HUES64 (cell line): ENCODE measurements at regions not wholly inside any gene's neighbourhood (a gene's known extent, or its start where the extent isn't known, plus 50 kb on each side); places are given as distances from the start of the nearest gene placed in this dataset.
"Not testable (repeated sequence)": the region's sequence is repeated elsewhere in the genome, so short reads cannot be mapped to it uniquely, and the experiment has no call there.

ENCODE experiments used
- H3K27ac ChIP-seq: 2 replicates; pipeline ENCODE4 v1.7.0; 2013; ENCODE audit warnings: low read depth, low read length, inconsistent platforms
- H3K27me3 ChIP-seq: 2 replicates; pipeline ENCODE4 v1.6.1; 2013; ENCODE audit warnings: mild to moderate bottlenecking, low read length; ENCODE audit not compliant: insufficient read depth
- H3K36me3 ChIP-seq: 2 replicates; pipeline ENCODE4 v1.6.1; 2013; ENCODE audit warnings: mild to moderate bottlenecking, low read length; ENCODE audit not compliant: insufficient read depth
- H3K4me1 ChIP-seq: 2 replicates; pipeline ENCODE4 v1.6.1; 2013; ENCODE audit warnings: mild to moderate bottlenecking, low read length, moderate library complexity; ENCODE audit not compliant: insufficient read depth
- H3K4me3 ChIP-seq: 2 replicates; pipeline ENCODE4 v1.5.1; 2013; ENCODE audit warnings: mild to moderate bottlenecking, low read length, moderate library complexity
- H3K9ac ChIP-seq: 2 replicates; pipeline ENCODE4 v1.6.1; 2013; ENCODE audit warnings: mild to moderate bottlenecking, low read depth, low read length
- H3K9me3 ChIP-seq: 2 replicates; pipeline ENCODE4 v1.6.1; 2013; ENCODE audit warnings: low read depth, low read length; ENCODE audit not compliant: insufficient read depth
- WGBS: fragments of 150-250, 120-280 bp; methylation state at CpG from one replicate; pipeline ENCODE4 v1.1.7; 2013; ENCODE audit warnings: missing lambda C conversion rate; 5-methylcytosine and 5-hydroxymethylcytosine counted together

GRCh38 chr6:28661097-28661713 is 135.5 kb downstream of the GPX5 start:
- Histone ChIP-seq H3K4me3 (no peak overlapping the region), H3K9me3 (no peaks in the 10 kb centered on the region), H3K36me3 (no peaks in the 10 kb centered on the region), H3K27ac (no peak overlapping the region), H3K9ac (no peak overlapping the region), H3K27me3 (peaks cover 12% of the 10 kb centered on the region; the same call in 1 of the 2 replicates), H3K4me1 (no peaks in the 10 kb centered on the region; the same call in 1 of the 2 replicates)
- 82% methylated on average over 2 of the region's 2 CpGs for WGBS

- 91% methylated on average over 3 of the region's 3 CpGs for WGBS
- no peak overlapping the region for H3K9ac ChIP-seq
- H3K9me3 ChIP-seq = no peaks in the 10 kb centered on the region
Measured at GRCh38 chr6:28664870-28665396, 139.3 kb downstream of the GPX5 start.

GRCh38 chr6:28673417-28673786 is 147.7 kb downstream of the GPX5 start:
- Histone ChIP-seq H3K4me1 (peaks cover 4% of the 10 kb centered on the region; the same call in 1 of the 2 replicates), H3K4me3 (0 out of 2 replicates have a peak overlapping the region, but pooled peaks have one; percentile 74), H3K9me3 (no peaks in the 10 kb centered on the region), H3K36me3 (no peaks in the 10 kb centered on the region), H3K9ac (no peak overlapping the region), H3K27ac (no peak overlapping the region), H3K27me3 (peaks cover 19% of the 10 kb centered on the region)
- 67% methylated on average over 3 of the region's 3 CpGs for WGBS

More at GRCh38 chr6:28664870-28665396, 139.3 kb downstream of the GPX5 start:
- H3K4me1 ChIP-seq = no peaks in the 10 kb centered on the region
- no peak overlapping the region for H3K4me3 ChIP-seq
- H3K27ac ChIP-seq = no peak overlapping the region
- no peaks in the 10 kb centered on the region for H3K27me3 ChIP-seq
- H3K36me3 ChIP-seq = no peaks in the 10 kb centered on the region

- Histone ChIP-seq H3K4me3 (peak overlapping the region; percentile 74), H3K9ac (peak overlapping the region; percentile 37), H3K27ac (no peak overlapping the region), H3K36me3 (no peaks in the 10 kb centered on the region), H3K4me1 (peaks cover 4% of the 10 kb centered on the region; the same call in 1 of the 2 replicates), H3K27me3 (peaks cover 19% of the 10 kb centered on the region), H3K9me3 (no peaks in the 10 kb centered on the region)
- WGBS = 2% methylated on average over 44 of the region's 44 CpGs
Measured at GRCh38 chr6:28673787-28674671, 148.3 kb downstream of the GPX5 start.

- Histone ChIP-seq H3K27ac (no peak overlapping the region), H3K36me3 (no peaks in the 10 kb centered on the region), H3K4me3 (no peak overlapping the region), H3K27me3 (peaks cover 19% of the 10 kb centered on the region), H3K9me3 (no peaks in the 10 kb centered on the region), H3K9ac (no peak overlapping the region), H3K4me1 (peaks cover 4% of the 10 kb centered on the region; the same call in 1 of the 2 replicates)
- WGBS = 86% methylated on average over 1 of the region's 1 CpG
Measured at GRCh38 chr6:28675600-28675999, 149.9 kb downstream of the GPX5 start.

- 79% methylated on average over 3 of the region's 3 CpGs for WGBS
- Histone ChIP-seq H3K27me3 (peaks cover 4% of the 10 kb centered on the region; the same call in 1 of the 2 replicates), H3K4me1 (no peaks in the 10 kb centered on the region), H3K36me3 (no peaks in the 10 kb centered on the region), H3K27ac (no peak overlapping the region), H3K9me3 (no peaks in the 10 kb centered on the region), H3K4me3 (no peak overlapping the region), H3K9ac (no peak overlapping the region)
Measured at GRCh38 chr6:28682542-28682941, 156.9 kb downstream of the GPX5 start.

GRCh38 chr6:28682956-28683685 is 157.4 kb downstream of the GPX5 start:
- not testable (repeated sequence) for H3K4me1 ChIP-seq, H3K36me3 ChIP-seq, H3K9ac ChIP-seq, H3K27ac ChIP-seq, H3K4me3 ChIP-seq, H3K9me3 ChIP-seq, H3K27me3 ChIP-seq
- 83% methylated on average over 16 of the region's 16 CpGs for WGBS

GRCh38 chr6:28683945-28684538 is 158.4 kb downstream of the GPX5 start:
- Histone ChIP-seq H3K9me3 (no peaks in the 10 kb centered on the region), H3K27ac (no peak overlapping the region), H3K9ac (no peak overlapping the region), H3K36me3 (no peaks in the 10 kb centered on the region), H3K27me3 (peaks cover 4% of the 10 kb centered on the region; the same call in 1 of the 2 replicates), H3K4me1 (no peaks in the 10 kb centered on the region), H3K4me3 (no peak overlapping the region)
- WGBS = 79% methylated on average over 7 of the region's 9 CpGs

- not testable (repeated sequence) for H3K9ac ChIP-seq
Measured at GRCh38 chr6:28685960-28686359, 160.3 kb downstream of the GPX5 start.

GRCh38 chr6:28686446-28687027 is 160.9 kb downstream of the GPX5 start:
- H3K9me3 ChIP-seq, H3K9ac ChIP-seq, H3K4me1 ChIP-seq, H3K36me3 ChIP-seq, H3K27me3 ChIP-seq, H3K4me3 ChIP-seq, H3K27ac ChIP-seq: not testable (repeated sequence)
- 9% methylated on average over 10 of the region's 11 CpGs for WGBS

More at GRCh38 chr6:28685960-28686359, 160.3 kb downstream of the GPX5 start:
- not testable (repeated sequence) for H3K36me3 ChIP-seq, H3K9me3 ChIP-seq, H3K27me3 ChIP-seq, H3K4me3 ChIP-seq, H3K27ac ChIP-seq, H3K4me1 ChIP-seq
- 88% methylated on average over 2 of the region's 3 CpGs for WGBS
